ENCODE measurements at regions not wholly inside any gene's neighbourhood (a gene's known extent, or its start where the extent isn't known, plus 50 kb on each side); places are given as distances from the start of the nearest gene placed in this dataset.

GRCh38 chr2:207357216-207357615, 172.5 kb upstream of the CREB1 start:
- WGBS, 2 donors: 82 to 92% methylated on average over 2 of the region's 2 CpGs
- no peaks in the 10 kb centered on the region for H3K4me1 ChIP-seq
- DNase-seq: no peak
- H3K9me3 ChIP-seq: no peaks in the 10 kb centered on the region
- no peaks in the 10 kb centered on the region for H3K27me3 ChIP-seq
- H3K27ac ChIP-seq: no peak overlapping the region
- H3K4me3 ChIP-seq: no peak overlapping the region
- no peak for TF ChIP-seq CTCF (IDR thresholded peaks at IDR 0.05)
- no peak for TF ChIP-seq POLR2A (IDR thresholded peaks at IDR 0.05)
- intact Hi-C loops (cut with DNase I; ENCODE audit: low total_unique reads): no loop called here
- no peaks in the 10 kb centered on the region for H3K36me3 ChIP-seq (ENCODE audit: low read depth, missing control alignments)

- no peaks in the 10 kb centered on the region for H3K4me1 ChIP-seq
- 47 to 60% methylated on average over 2 of the region's 2 CpGs for WGBS, 2 donors
- intact Hi-C loops (cut with DNase I; ENCODE audit: low total_unique reads): no loop called here
- H3K27ac ChIP-seq: no peak overlapping the region
- H3K9me3 ChIP-seq: no peaks in the 10 kb centered on the region
- H3K36me3 ChIP-seq (ENCODE audit: low read depth, missing control alignments): no peaks in the 10 kb centered on the region
- DNase-seq: no peak
- H3K4me3 ChIP-seq: no peak overlapping the region
- H3K27me3 ChIP-seq: no peaks in the 10 kb centered on the region
- TF ChIP-seq POLR2A (IDR thresholded peaks at IDR 0.05) (no peak), CTCF (IDR thresholded peaks at IDR 0.05) (no peak)
These were observed 167.0 kb upstream of the CREB1 start for GRCh38 chr2:207362716-207363115.

- TF ChIP-seq POLR2A (IDR thresholded peaks at IDR 0.05): no peak
- TF ChIP-seq CTCF (IDR thresholded peaks at IDR 0.05): no peak
- H3K36me3 ChIP-seq (ENCODE audit: low read depth, missing control alignments): no peaks in the 10 kb centered on the region
These were observed 165.9 kb upstream of the CREB1 start for GRCh38 chr2:207363761-207364290.

GRCh38 chr2:207370646-207371045, 159.1 kb upstream of the CREB1 start:
- no peaks in the 10 kb centered on the region for H3K27me3 ChIP-seq
- intact Hi-C loops (cut with DNase I; ENCODE audit: low total_unique reads): no loop called here
- no peak for DNase-seq
- H3K36me3 ChIP-seq (ENCODE audit: low read depth, missing control alignments): no peaks in the 10 kb centered on the region
- no peaks in the 10 kb centered on the region for H3K4me1 ChIP-seq
- TF ChIP-seq POLR2A (IDR thresholded peaks at IDR 0.05) (no peak), CTCF (IDR thresholded peaks at IDR 0.05) (no peak)
- WGBS, 2 donors: 80 to 82% methylated on average over 1 of the region's 1 CpG
- no peak overlapping the region for H3K4me3 ChIP-seq
- H3K27ac ChIP-seq: no peak overlapping the region
- H3K9me3 ChIP-seq: no peaks in the 10 kb centered on the region

More at GRCh38 chr2:207363761-207364290, 165.9 kb upstream of the CREB1 start:
- H3K9me3 ChIP-seq: no peaks in the 10 kb centered on the region
- intact Hi-C loops (cut with DNase I; ENCODE audit: low total_unique reads): no loop called here
- no peaks in the 10 kb centered on the region for H3K27me3 ChIP-seq
- H3K4me1 ChIP-seq: no peaks in the 10 kb centered on the region
- no peak for DNase-seq
- WGBS, 2 donors: 60 to 63% methylated on average over 1 of the region's 1 CpG
- no peak overlapping the region for H3K27ac ChIP-seq
- no peak overlapping the region for H3K4me3 ChIP-seq

DNA sequence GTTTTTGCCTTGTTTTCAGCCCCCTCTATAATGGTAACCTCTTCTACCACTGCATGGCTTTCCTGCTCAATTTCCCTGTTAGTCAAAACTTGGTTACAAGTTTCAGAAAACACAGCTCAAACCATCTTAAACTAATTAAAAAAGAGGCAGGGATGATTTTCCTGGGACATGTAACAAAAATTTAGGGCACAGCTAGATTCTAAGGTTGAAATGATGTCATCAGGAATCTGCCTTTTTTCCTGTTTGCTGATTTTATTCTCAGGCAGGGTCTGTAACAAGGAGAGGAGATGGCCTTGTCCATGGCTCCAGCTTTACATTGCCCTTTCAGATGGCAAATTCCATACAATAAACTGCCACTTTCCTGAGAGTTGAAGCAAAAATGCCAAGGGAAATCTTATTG, 157.9 kb upstream of the CREB1 start:
- Histone ChIP-seq H3K9me3 (no peaks in the 10 kb centered on the region), H3K4me1 (no peaks in the 10 kb centered on the region), H3K27me3 (no peaks in the 10 kb centered on the region), H3K27ac (no peak overlapping the region), H3K36me3 (ENCODE audit: low read depth, missing control alignments) (no peaks in the 10 kb centered on the region), H3K4me3 (no peak overlapping the region)
- no peak for DNase-seq
- no peak for TF ChIP-seq POLR2A (IDR thresholded peaks at IDR 0.05)
- no peak for TF ChIP-seq CTCF (IDR thresholded peaks at IDR 0.05)
- intact Hi-C loops (cut with DNase I; ENCODE audit: low total_unique reads): no loop called here
